ENCODE measurements at regions not wholly inside any gene's neighbourhood (a gene's known extent, or its start where the extent isn't known, plus 50 kb on each side); places are given as distances from the start of the nearest gene placed in this dataset.
"Not testable (repeated sequence)": the region's sequence is repeated elsewhere in the genome, so short reads cannot be mapped to it uniquely, and the experiment has no call there.

GRCh38 chr2:31651267-31651666 is 70.5 kb upstream of the SRD5A2 start:
- H3K27ac Mint-ChIP-seq, result no peak overlapping the region
- DNase-seq (ENCODE audit: low spot score in 2 of 2, unreplicated experiment in 2 of 2), result no peak
- H3K9me3 Mint-ChIP-seq, result no peaks in the 10 kb centered on the region
- no peak for TF ChIP-seq CTCF (IDR thresholded peaks at IDR 0.05; ENCODE audit: unreplicated experiment)
- peaks cover 49% of the 10 kb centered on the region for H3K27me3 Mint-ChIP-seq (ENCODE audit: low read depth)
- no peak overlapping the region for H3K4me3 Mint-ChIP-seq
- no peaks in the 10 kb centered on the region for H3K36me3 Mint-ChIP-seq
- no peaks in the 10 kb centered on the region for H3K4me1 Mint-ChIP-seq

GRCh38 chr2:31644551-31644950 is 63.8 kb upstream of the SRD5A2 start:
- H3K36me3 Mint-ChIP-seq, result no peaks in the 10 kb centered on the region

GRCh38 chr2:31642707-31643106 is 62.0 kb upstream of the SRD5A2 start:
- Mint-ChIP-seq H3K36me3 (no peaks in the 10 kb centered on the region), H3K27ac (no peak overlapping the region), H3K9me3 (peaks cover 10% of the 10 kb centered on the region), H3K27me3 (ENCODE audit: low read depth) (peaks cover 47% of the 10 kb centered on the region), H3K4me1 (no peaks in the 10 kb centered on the region), H3K4me3 (no peak overlapping the region)
- TF ChIP-seq CTCF (IDR thresholded peaks at IDR 0.05; ENCODE audit: unreplicated experiment), result no peak
- no peak for DNase-seq (ENCODE audit: low spot score in 2 of 2, unreplicated experiment in 2 of 2)

More at GRCh38 chr2:31644551-31644950, 63.8 kb upstream of the SRD5A2 start:
- H3K4me1 Mint-ChIP-seq, result no peaks in the 10 kb centered on the region
- H3K4me3 Mint-ChIP-seq, result no peak overlapping the region
- H3K27ac Mint-ChIP-seq, result no peak overlapping the region
- DNase-seq (ENCODE audit: low spot score in 2 of 2, unreplicated experiment in 2 of 2), result no peak
- H3K27me3 Mint-ChIP-seq (ENCODE audit: low read depth), result peaks cover 51% of the 10 kb centered on the region
- H3K9me3 Mint-ChIP-seq, result peaks cover 9% of the 10 kb centered on the region
- no peak for TF ChIP-seq CTCF (IDR thresholded peaks at IDR 0.05; ENCODE audit: unreplicated experiment)

- H3K4me3 Mint-ChIP-seq; H3K4me1 Mint-ChIP-seq; H3K36me3 Mint-ChIP-seq; H3K27ac Mint-ChIP-seq; DNase-seq (ENCODE audit: low spot score in 2 of 2, unreplicated experiment in 2 of 2): not testable (repeated sequence)
- peaks cover 11% of the 10 kb centered on the region for H3K27me3 Mint-ChIP-seq (ENCODE audit: low read depth)
- peaks cover 50% of the 10 kb centered on the region for H3K9me3 Mint-ChIP-seq
Measured at GRCh38 chr2:31632201-31632600, 51.5 kb upstream of the SRD5A2 start.

Measured in mesothelial cell of epicardium (in vitro differentiated cells).